Activated CD4-positive, alpha-beta T cell treated with anti-CD3 and anti-CD28 coated beads, Interleukin-2, Interleukin-6, amounts not matched to agents 100 ng/mL and 50 ng/mL, durations not matched to agents 16 hours and 8 hours (primary cell): ENCODE measurements at regions not wholly inside any gene's neighbourhood (a gene's known extent, or its start where the extent isn't known, plus 50 kb on each side); places are given as distances from the start of the nearest gene placed in this dataset.
"Not testable (repeated sequence)": the region's sequence is repeated elsewhere in the genome, so short reads cannot be mapped to it uniquely, and the experiment has no call there.

Experiments
- DNase-seq: peaks from one replicate; pipeline ENCODE4 v3.0.0-alpha.2; 2020

GRCh38 chr3:103818800-103819199, 1384.0 kb downstream of the ZPLD1 start:
- no peak for DNase-seq

- no peak for DNase-seq
These were observed 1390.8 kb downstream of the ZPLD1 start for GRCh38 chr3:103825586-103825985.

- DNase-seq: no peak
These were observed 1395.0 kb downstream of the ZPLD1 start for GRCh38 chr3:103829723-103830326.

GRCh38 chr3:103847081-103848062, 1412.6 kb downstream of the ZPLD1 start:
- no peak for DNase-seq

GRCh38 chr3:103851793-103852192, 1417.0 kb downstream of the ZPLD1 start:
- DNase-seq: no peak

- DNase-seq: no peak
These were observed 1427.6 kb downstream of the ZPLD1 start for GRCh38 chr3:103862415-103862814.

- no peak for DNase-seq
These were observed 1428.6 kb downstream of the ZPLD1 start for GRCh38 chr3:103863381-103863780.

- no peak for DNase-seq
These were observed 1431.3 kb downstream of the ZPLD1 start for GRCh38 chr3:103866113-103866512.

GRCh38 chr3:103873021-103873420, 1438.2 kb downstream of the ZPLD1 start:
- DNase-seq: no peak

GRCh38 chr3:103873897-103874545, 1439.2 kb downstream of the ZPLD1 start:
- no peak for DNase-seq

GRCh38 chr3:103881809-103882208, 1447.0 kb downstream of the ZPLD1 start:
- DNase-seq: not testable (repeated sequence)

GRCh38 chr3:103889675-103890074, 1454.9 kb downstream of the ZPLD1 start:
- DNase-seq: no peak

- DNase-seq: no peak
These were observed 1459.5 kb downstream of the ZPLD1 start for GRCh38 chr3:103894162-103894822.

GRCh38 chr3:103899328-103899727, 1464.5 kb downstream of the ZPLD1 start:
- DNase-seq: no peak

GRCh38 chr3:103904991-103905390, 1461.7 kb upstream of the ALCAM start:
- no peak for DNase-seq

GRCh38 chr3:103906304-103906703, 1460.4 kb upstream of the ALCAM start:
- no peak for DNase-seq

GRCh38 chr3:103906808-103907207, 1459.9 kb upstream of the ALCAM start:
- DNase-seq: no peak

GRCh38 chr3:103907567-103907966, 1459.1 kb upstream of the ALCAM start:
- no peak for DNase-seq

GRCh38 chr3:103909395-103909794, 1457.3 kb upstream of the ALCAM start:
- no peak for DNase-seq

GRCh38 chr3:103918336-103918735, 1448.4 kb upstream of the ALCAM start:
- no peak for DNase-seq

- no peak for DNase-seq
These were observed 1447.4 kb upstream of the ALCAM start for GRCh38 chr3:103919327-103919726.

GRCh38 chr3:103923907-103924306, 1442.8 kb upstream of the ALCAM start:
- DNase-seq: no peak

- DNase-seq: no peak
These were observed 1442.2 kb upstream of the ALCAM start for GRCh38 chr3:103924544-103924943.
